ENCODE measurements at regions not wholly inside any gene's neighbourhood (a gene's known extent, or its start where the extent isn't known, plus 50 kb on each side); places are given as distances from the start of the nearest gene placed in this dataset.
A peak's percentile ranks its signal among the peaks of the same experiment; 100 is the strongest.

- H3K4me3 ChIP-seq (ENCODE audit: low read depth, low read length) = no peak overlapping the region
- 92% methylated on average over 5 of the region's 5 CpGs for WGBS
- H3K4me1 ChIP-seq (ENCODE audit: insufficient read depth) = no peaks in the 10 kb centered on the region
- no peaks in the 10 kb centered on the region for H3K36me3 ChIP-seq (ENCODE audit: insufficient read depth)
- H3K27ac ChIP-seq (ENCODE audit: low read depth) = no peak overlapping the region
- DNase-seq (ENCODE audit: extremely low spot score) = no peak
Measured at GRCh38 chr4:149951152-149951900, 126.9 kb upstream of the DCLK2 start.

DNA sequence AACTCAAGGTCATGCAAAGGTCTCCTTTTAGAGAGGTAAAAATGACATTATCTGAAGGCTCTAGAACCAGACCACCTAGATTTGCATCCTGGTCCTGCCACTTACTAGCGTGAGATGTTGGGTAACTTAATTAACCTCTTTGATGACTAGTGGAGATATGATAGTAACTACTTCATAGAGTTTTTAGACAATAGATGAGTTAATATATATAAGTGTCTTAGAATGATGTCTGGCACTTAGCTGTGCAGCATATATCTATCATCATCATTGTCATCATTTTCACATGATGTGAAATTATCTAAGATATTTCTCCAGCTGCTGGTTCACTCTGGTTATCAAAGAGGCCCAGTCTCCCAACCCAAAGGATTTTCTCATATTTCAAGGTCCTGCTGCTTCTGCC is 126.1 kb upstream of the DCLK2 start:
- no peaks in the 10 kb centered on the region for H3K36me3 ChIP-seq (ENCODE audit: insufficient read depth)
- no peak for DNase-seq (ENCODE audit: extremely low spot score)
- H3K27ac ChIP-seq (ENCODE audit: low read depth) = no peak overlapping the region
- H3K4me1 ChIP-seq (ENCODE audit: insufficient read depth) = no peaks in the 10 kb centered on the region
- WGBS = 89% methylated on average over 1 of the region's 1 CpG
- no peak overlapping the region for H3K4me3 ChIP-seq (ENCODE audit: low read depth, low read length)

DNA sequence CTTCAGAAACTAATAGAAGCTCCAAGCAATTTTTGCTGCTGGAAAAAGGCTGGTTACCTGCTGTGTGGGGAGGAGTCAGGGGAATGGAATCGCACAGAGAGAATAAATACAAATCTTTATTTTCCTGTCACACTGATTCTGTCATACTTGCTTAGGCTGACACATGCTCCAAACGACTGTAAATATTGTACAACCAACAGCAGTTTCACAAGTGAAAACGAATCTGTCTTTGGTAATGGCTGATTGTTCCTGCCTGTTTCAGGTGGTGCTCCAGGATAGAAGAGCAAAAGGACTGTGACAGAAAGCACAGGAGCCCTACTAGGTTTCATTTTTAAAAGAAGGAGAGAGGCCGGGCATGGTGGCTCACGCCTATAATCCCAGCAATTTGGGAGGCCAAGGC is 125.5 kb upstream of the DCLK2 start:
- no peak overlapping the region for H3K27ac ChIP-seq (ENCODE audit: low read depth)
- H3K4me1 ChIP-seq (ENCODE audit: insufficient read depth) = no peaks in the 10 kb centered on the region
- no peak overlapping the region for H3K4me3 ChIP-seq (ENCODE audit: low read depth, low read length)
- H3K36me3 ChIP-seq (ENCODE audit: insufficient read depth) = no peaks in the 10 kb centered on the region
- WGBS = 86% methylated on average over 5 of the region's 5 CpGs
- DNase-seq (ENCODE audit: extremely low spot score) = no peak

GRCh38 chr4:149955780-149956390 is 122.4 kb upstream of the DCLK2 start:
- Histone ChIP-seq H3K27ac (ENCODE audit: low read depth) (no peak overlapping the region), H3K4me3 (ENCODE audit: low read depth, low read length) (no peak overlapping the region), H3K36me3 (ENCODE audit: insufficient read depth) (no peaks in the 10 kb centered on the region), H3K4me1 (ENCODE audit: insufficient read depth) (no peaks in the 10 kb centered on the region)
- no peak for DNase-seq (ENCODE audit: extremely low spot score)
- 54% methylated on average over 2 of the region's 2 CpGs for WGBS

DNA sequence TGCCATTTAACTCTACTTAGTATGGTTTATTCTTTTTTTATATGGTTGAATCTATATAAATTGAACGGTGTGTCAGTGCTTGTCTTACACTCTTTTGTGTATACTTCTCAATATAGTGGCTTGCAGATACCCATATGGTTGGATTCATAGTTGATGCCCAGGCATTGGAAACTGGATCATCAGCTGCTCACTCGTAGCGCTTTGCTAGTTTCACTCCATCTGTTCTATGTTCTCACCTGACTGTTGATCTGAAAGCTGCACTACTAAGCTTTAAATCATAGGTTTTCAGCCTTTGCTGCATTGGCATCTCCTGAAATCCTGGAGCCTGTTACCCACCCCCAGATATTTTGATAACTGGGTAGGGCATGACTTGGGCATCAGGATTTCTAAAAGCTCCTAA is 121.6 kb upstream of the DCLK2 start:
- H3K4me3 ChIP-seq (ENCODE audit: low read depth, low read length) = no peak overlapping the region
- H3K4me1 ChIP-seq (ENCODE audit: insufficient read depth) = no peaks in the 10 kb centered on the region
- WGBS = 91% methylated on average over 3 of the region's 3 CpGs
- no peak for DNase-seq (ENCODE audit: extremely low spot score)
- H3K27ac ChIP-seq (ENCODE audit: low read depth) = no peak overlapping the region
- no peaks in the 10 kb centered on the region for H3K36me3 ChIP-seq (ENCODE audit: insufficient read depth)

- no peak for DNase-seq (ENCODE audit: extremely low spot score)
- Histone ChIP-seq H3K4me1 (ENCODE audit: insufficient read depth) (no peaks in the 10 kb centered on the region), H3K4me3 (ENCODE audit: low read depth, low read length) (no peak overlapping the region), H3K36me3 (ENCODE audit: insufficient read depth) (no peaks in the 10 kb centered on the region), H3K27ac (ENCODE audit: low read depth) (no peak overlapping the region)
- WGBS = 69% methylated on average over 5 of the region's 5 CpGs
Measured at GRCh38 chr4:149961876-149962597, 116.2 kb upstream of the DCLK2 start.

GRCh38 chr4:149964001-149964796 is 114.0 kb upstream of the DCLK2 start:
- no peaks in the 10 kb centered on the region for H3K36me3 ChIP-seq (ENCODE audit: insufficient read depth)
- 93% methylated on average over 8 of the region's 8 CpGs for WGBS
- H3K4me1 ChIP-seq (ENCODE audit: insufficient read depth) = no peaks in the 10 kb centered on the region
- H3K27ac ChIP-seq (ENCODE audit: low read depth) = no peak overlapping the region
- DNase-seq (ENCODE audit: extremely low spot score) = no peak
- H3K4me3 ChIP-seq (ENCODE audit: low read depth, low read length) = no peak overlapping the region

- Histone ChIP-seq H3K27ac (ENCODE audit: low read depth) (no peak overlapping the region), H3K4me3 (ENCODE audit: low read depth, low read length) (no peak overlapping the region), H3K4me1 (ENCODE audit: insufficient read depth) (no peaks in the 10 kb centered on the region), H3K36me3 (ENCODE audit: insufficient read depth) (no peaks in the 10 kb centered on the region)
- DNase-seq (ENCODE audit: extremely low spot score) = no peak
- WGBS = 41% methylated on average over 2 of the region's 2 CpGs
Measured at GRCh38 chr4:149965206-149965605, 113.0 kb upstream of the DCLK2 start.

- H3K27ac ChIP-seq (ENCODE audit: low read depth) = no peak overlapping the region
- H3K4me3 ChIP-seq (ENCODE audit: low read depth, low read length) = no peak overlapping the region
- no peaks in the 10 kb centered on the region for H3K36me3 ChIP-seq (ENCODE audit: insufficient read depth)
- no peak for DNase-seq (ENCODE audit: extremely low spot score)
- WGBS = 61% methylated on average over 2 of the region's 2 CpGs
- no peaks in the 10 kb centered on the region for H3K4me1 ChIP-seq (ENCODE audit: insufficient read depth)
Measured at GRCh38 chr4:149972407-149972806, 105.8 kb upstream of the DCLK2 start.

GRCh38 chr4:149973181-149973580 is 105.1 kb upstream of the DCLK2 start:
- DNase-seq (ENCODE audit: extremely low spot score) = no peak
- no peak overlapping the region for H3K4me3 ChIP-seq (ENCODE audit: low read depth, low read length)
- H3K4me1 ChIP-seq (ENCODE audit: insufficient read depth) = no peaks in the 10 kb centered on the region
- H3K27ac ChIP-seq (ENCODE audit: low read depth) = no peak overlapping the region
- 78% methylated on average over 2 of the region's 2 CpGs for WGBS
- H3K36me3 ChIP-seq (ENCODE audit: insufficient read depth) = no peaks in the 10 kb centered on the region

DNA sequence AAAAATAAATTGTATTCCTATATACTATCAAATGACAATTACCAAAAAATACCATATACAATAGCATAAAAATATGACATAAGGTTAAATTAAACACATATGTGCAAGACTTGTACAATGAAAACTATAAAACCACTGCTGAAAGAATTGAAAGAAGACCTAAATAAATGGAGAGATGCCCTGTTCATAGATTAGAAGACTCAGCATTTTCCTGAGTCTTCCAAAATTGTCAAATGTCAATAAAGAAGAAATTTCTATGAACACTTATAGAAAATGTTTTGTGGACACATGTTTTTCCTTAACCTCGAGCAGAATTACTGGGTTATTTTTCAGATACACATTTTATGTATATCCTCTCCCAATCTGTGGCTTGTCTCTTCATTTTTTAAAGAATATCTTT is 103.1 kb upstream of the DCLK2 start:
- Histone ChIP-seq H3K27ac (ENCODE audit: low read depth) (no peak overlapping the region), H3K36me3 (ENCODE audit: insufficient read depth) (no peaks in the 10 kb centered on the region), H3K4me3 (ENCODE audit: low read depth, low read length) (no peak overlapping the region), H3K4me1 (ENCODE audit: insufficient read depth) (no peaks in the 10 kb centered on the region)
- 91% methylated on average over 1 of the region's 1 CpG for WGBS
- DNase-seq (ENCODE audit: extremely low spot score) = no peak

DNA sequence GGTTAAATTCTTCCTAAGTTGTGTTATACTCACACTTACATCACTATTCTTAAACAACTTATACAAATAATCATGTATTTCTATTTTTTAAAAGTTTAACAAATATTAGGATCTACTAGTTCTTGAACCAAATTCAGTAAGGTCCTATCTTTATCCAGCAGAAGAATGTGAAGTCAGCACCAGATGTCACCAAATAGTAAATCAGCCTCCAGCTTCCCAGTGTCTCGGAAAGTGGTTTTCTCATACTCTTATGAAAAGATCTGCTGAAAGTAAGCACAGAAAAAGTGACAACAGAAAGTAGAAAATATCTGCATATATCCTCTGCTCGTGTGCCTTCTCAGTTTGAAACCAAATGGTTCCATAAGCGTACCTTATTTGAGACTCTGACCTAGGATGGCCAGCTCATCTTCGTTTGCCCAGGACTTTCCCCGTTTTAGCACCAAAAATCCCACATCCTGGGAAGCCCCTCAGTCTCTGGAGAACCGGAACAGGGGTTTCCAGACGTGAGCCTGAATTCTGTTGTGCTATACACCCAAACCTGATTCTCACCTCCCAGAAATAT is 98.0 kb upstream of the DCLK2 start:
- Histone ChIP-seq H3K4me3 (ENCODE audit: low read depth, low read length) (no peak overlapping the region), H3K36me3 (ENCODE audit: insufficient read depth) (no peaks in the 10 kb centered on the region), H3K4me1 (ENCODE audit: insufficient read depth) (no peaks in the 10 kb centered on the region), H3K27ac (ENCODE audit: low read depth) (no peak overlapping the region)
- DNase-seq (ENCODE audit: extremely low spot score) = no peak
- WGBS = 58% methylated on average over 7 of the region's 7 CpGs

- 28% methylated on average over 6 of the region's 6 CpGs for WGBS
- H3K27ac ChIP-seq (ENCODE audit: low read depth) = no peak overlapping the region
- no peaks in the 10 kb centered on the region for H3K36me3 ChIP-seq (ENCODE audit: insufficient read depth)
- no peak overlapping the region for H3K4me3 ChIP-seq (ENCODE audit: low read depth, low read length)
- no peaks in the 10 kb centered on the region for H3K4me1 ChIP-seq (ENCODE audit: insufficient read depth)
- peak; percentile 21 for DNase-seq (ENCODE audit: extremely low spot score)
Measured at GRCh38 chr4:149980941-149981340, 97.3 kb upstream of the DCLK2 start.
